ENCODE measurements at regions not wholly inside any gene's neighbourhood (a gene's known extent, or its start where the extent isn't known, plus 50 kb on each side); places are given as distances from the start of the nearest gene placed in this dataset.

DNA sequence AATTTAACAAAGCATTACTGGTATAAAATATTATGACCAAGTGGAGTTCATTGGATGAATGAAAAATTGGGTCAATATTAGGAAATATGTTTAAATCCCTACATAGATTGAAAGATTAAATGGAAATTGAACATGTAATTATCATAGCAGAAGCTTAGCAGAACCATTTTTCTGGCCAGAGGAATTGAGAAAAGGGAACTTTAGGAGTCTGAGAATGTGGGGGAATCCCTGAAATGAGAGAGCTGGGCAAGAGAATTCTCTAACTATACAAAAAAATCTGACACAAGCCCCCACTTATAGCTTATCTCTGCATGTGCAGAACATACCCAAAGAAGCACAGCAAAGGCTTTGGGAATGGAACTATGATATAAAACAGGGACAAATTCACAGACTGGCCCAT lies 67.4 kb upstream of the ARHGAP18 start:
- TF ChIP-seq EZH2 (optimal IDR thresholded peaks at IDR 0.05; ENCODE audit: low read depth, low read length) (no peak), EZH2phosphoT487 (IDR thresholded peaks at IDR 0.05; ENCODE audit: low read length) (no peak)
- TF ChIP-seq, protein P1, sequence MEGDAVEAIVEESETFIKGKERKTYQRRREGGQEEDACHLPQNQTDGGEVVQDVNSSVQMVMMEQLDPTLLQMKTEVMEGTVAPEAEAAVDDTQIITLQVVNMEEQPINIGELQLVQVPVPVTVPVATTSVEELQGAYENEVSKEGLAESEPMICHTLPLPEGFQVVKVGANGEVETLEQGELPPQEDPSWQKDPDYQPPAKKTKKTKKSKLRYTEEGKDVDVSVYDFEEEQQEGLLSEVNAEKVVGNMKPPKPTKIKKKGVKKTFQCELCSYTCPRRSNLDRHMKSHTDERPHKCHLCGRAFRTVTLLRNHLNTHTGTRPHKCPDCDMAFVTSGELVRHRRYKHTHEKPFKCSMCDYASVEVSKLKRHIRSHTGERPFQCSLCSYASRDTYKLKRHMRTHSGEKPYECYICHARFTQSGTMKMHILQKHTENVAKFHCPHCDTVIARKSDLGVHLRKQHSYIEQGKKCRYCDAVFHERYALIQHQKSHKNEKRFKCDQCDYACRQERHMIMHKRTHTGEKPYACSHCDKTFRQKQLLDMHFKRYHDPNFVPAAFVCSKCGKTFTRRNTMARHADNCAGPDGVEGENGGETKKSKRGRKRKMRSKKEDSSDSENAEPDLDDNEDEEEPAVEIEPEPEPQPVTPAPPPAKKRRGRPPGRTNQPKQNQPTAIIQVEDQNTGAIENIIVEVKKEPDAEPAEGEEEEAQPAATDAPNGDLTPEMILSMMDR (IDR thresholded peaks at IDR 0.05; ENCODE audit: low read length) = no peak
